HUES64 (cell line): ENCODE measurements at regions not wholly inside any gene's neighbourhood (a gene's known extent, or its start where the extent isn't known, plus 50 kb on each side); places are given as distances from the start of the nearest gene placed in this dataset.
"Not testable (repeated sequence)": the region's sequence is repeated elsewhere in the genome, so short reads cannot be mapped to it uniquely, and the experiment has no call there.

Experiments used
- H3K27ac ChIP-seq: 2 replicates; pipeline ENCODE4 v1.7.0; 2013; ENCODE audit warnings: low read depth, low read length, inconsistent platforms
- H3K27me3 ChIP-seq: 2 replicates; pipeline ENCODE4 v1.6.1; 2013; ENCODE audit warnings: mild to moderate bottlenecking, low read length; ENCODE audit not compliant: insufficient read depth
- H3K36me3 ChIP-seq: 2 replicates; pipeline ENCODE4 v1.6.1; 2013; ENCODE audit warnings: mild to moderate bottlenecking, low read length; ENCODE audit not compliant: insufficient read depth
- H3K4me1 ChIP-seq: 2 replicates; pipeline ENCODE4 v1.6.1; 2013; ENCODE audit warnings: mild to moderate bottlenecking, low read length, moderate library complexity; ENCODE audit not compliant: insufficient read depth
- H3K4me3 ChIP-seq: 2 replicates; pipeline ENCODE4 v1.5.1; 2013; ENCODE audit warnings: mild to moderate bottlenecking, low read length, moderate library complexity
- H3K9ac ChIP-seq: 2 replicates; pipeline ENCODE4 v1.6.1; 2013; ENCODE audit warnings: mild to moderate bottlenecking, low read depth, low read length
- H3K9me3 ChIP-seq: 2 replicates; pipeline ENCODE4 v1.6.1; 2013; ENCODE audit warnings: low read depth, low read length; ENCODE audit not compliant: insufficient read depth
- WGBS: fragments of 150-250, 120-280 bp; methylation state at CpG from one replicate; pipeline ENCODE4 v1.1.7; 2013; ENCODE audit warnings: missing lambda C conversion rate; 5-methylcytosine and 5-hydroxymethylcytosine counted together

DNA sequence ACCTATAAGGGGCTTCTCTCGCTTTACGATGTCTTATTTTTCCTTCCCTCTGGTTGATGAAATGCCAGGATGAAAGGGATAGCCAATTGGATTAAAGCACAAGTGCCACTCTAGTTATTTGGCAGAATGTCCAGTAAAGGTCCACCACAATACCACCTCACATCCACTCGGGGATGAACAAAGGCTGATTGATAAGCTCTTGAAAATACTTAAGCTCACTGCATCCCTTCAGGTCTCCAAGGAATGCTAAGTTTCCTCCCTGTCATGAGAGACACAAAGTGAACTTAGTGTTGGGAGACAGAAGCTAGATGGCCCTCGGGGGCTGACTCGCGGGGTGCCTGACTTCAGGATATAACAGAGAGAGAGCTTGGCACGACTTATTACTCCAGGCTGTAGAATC lies 185.9 kb upstream of the ZNF644 start:
- not testable (repeated sequence) for H3K36me3 ChIP-seq, H3K9me3 ChIP-seq
- WGBS = 96% methylated on average over 7 of the region's 7 CpGs

DNA sequence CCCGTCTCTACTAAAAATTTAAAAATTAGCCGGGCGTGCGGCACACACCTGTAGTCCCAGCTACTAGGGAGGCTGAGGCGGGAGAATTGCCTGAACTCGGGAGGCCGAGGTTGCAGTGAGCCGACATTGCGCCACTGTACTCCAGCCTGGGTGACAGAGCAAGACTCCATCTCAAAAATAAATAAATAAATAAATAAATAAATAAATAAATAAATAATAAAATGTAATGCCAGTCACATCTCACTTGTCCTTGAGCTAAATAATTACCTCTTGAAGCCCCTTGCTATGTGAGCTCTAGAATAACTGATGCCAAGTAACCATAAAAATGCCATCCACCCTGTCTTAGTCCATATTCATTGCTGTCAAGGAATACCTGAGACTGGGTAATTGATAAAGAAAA lies 182.3 kb upstream of the ZNF644 start:
- H3K4me3 ChIP-seq, H3K9ac ChIP-seq, H3K36me3 ChIP-seq, H3K4me1 ChIP-seq, H3K27ac ChIP-seq, H3K27me3 ChIP-seq, H3K9me3 ChIP-seq: not testable (repeated sequence)
- WGBS = 95% methylated on average over 9 of the region's 9 CpGs

More for the DNA sequence above, 185.9 kb upstream of the ZNF644 start:
- H3K27ac ChIP-seq, H3K4me3 ChIP-seq, H3K4me1 ChIP-seq, H3K27me3 ChIP-seq, H3K9ac ChIP-seq: not testable (repeated sequence)

DNA sequence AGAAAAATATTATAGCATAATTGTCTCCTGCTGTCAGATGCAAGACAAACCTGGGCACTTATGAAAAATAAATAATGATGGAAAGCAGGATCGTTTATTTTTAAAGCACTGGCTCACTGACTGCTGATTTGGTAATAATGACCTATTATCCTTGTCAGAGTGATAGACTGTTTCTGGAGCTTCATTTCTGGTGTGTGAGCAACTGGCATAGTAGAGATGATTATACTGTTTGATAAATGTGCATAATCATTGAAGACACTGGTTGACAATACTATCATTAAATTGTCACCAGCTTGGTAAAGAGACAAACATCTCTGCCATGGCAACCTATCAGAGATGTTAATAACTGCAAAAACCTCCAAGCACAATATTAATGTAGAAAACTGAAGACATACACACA lies 179.9 kb upstream of the ZNF644 start:
- no peak overlapping the region for H3K4me3 ChIP-seq
- no peak overlapping the region for H3K9ac ChIP-seq
- H3K4me1 ChIP-seq = no peaks in the 10 kb centered on the region; the same call in 1 of the 2 replicates
- no peak overlapping the region for H3K27ac ChIP-seq
- 92% methylated on average over 1 of the region's 1 CpG for WGBS
- H3K9me3 ChIP-seq = no peaks in the 10 kb centered on the region
- no peaks in the 10 kb centered on the region for H3K27me3 ChIP-seq
- H3K36me3 ChIP-seq = no peaks in the 10 kb centered on the region

DNA sequence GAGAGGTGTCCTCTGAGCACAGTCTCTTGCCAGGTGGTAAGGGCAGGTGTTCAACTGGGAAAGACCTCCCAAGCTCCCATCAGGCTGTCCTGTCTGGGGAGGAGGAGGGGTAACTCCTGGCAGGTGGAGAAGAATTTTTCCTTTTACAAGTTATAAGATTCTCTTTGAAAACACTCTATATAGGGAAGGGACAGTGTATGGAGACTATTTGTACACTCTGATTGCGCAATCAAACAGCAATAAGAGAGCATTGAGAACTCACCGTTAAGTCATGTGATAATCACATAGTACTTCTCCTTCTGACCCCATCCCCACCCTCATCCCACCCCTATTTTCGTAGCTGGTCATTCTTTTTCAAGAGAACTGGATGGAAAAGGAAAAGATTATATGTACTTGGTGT lies 179.3 kb upstream of the ZNF644 start:
- Histone ChIP-seq H3K9me3 (no peaks in the 10 kb centered on the region), H3K27ac (no peak overlapping the region), H3K36me3 (no peaks in the 10 kb centered on the region), H3K27me3 (no peaks in the 10 kb centered on the region), H3K9ac (no peak overlapping the region), H3K4me1 (no peaks in the 10 kb centered on the region; the same call in 1 of the 2 replicates), H3K4me3 (no peak overlapping the region)
- WGBS = 93% methylated on average over 2 of the region's 3 CpGs

DNA sequence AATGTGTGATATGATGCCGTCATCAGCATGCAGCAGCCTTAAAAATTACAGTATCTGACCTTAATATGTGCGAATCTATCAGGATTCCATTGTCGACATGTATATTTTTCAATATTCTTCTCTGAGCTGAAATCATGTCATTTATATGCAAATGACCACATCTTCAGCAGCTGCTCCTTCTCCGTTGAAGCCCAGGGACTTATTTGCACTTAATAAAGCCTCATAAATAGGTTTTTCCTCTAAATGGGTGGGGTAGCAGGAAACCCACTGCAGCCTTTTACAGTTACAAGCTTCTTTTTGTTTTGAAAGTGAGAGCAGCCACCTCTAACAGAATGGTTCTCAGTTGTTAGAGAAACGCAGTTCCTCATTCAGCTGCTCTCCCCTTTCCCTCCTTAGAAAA lies 178.8 kb upstream of the ZNF644 start:
- 73% methylated on average over 5 of the region's 5 CpGs for WGBS

DNA sequence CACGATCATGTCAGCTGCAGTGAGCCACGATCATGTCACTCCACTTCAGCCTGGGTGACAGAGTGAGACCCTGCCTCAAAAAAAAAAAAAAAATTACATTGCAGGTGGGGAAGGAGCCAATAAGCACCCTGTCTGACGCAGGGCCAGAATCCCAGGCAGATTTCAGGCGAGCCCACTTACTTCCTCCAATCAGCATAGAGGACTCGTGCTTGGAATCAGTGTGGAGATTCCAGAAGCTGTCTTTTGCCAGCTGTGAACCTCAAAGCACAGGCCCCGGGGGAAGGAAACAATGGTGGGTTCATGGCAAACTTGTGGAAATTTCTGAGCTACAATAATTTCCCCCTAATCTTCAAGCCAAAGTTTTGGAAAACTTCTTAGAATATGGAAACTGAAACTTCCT lies 178.2 kb upstream of the ZNF644 start:
- Histone ChIP-seq H3K9ac (no peak overlapping the region), H3K4me1 (no peaks in the 10 kb centered on the region; the same call in 1 of the 2 replicates), H3K4me3 (no peak overlapping the region), H3K27ac (no peak overlapping the region), H3K36me3 (no peaks in the 10 kb centered on the region), H3K27me3 (no peaks in the 10 kb centered on the region), H3K9me3 (no peaks in the 10 kb centered on the region)
- 91% methylated on average over 6 of the region's 6 CpGs for WGBS

More for the DNA sequence above, 178.8 kb upstream of the ZNF644 start:
- Histone ChIP-seq H3K4me3 (no peak overlapping the region), H3K9me3 (no peaks in the 10 kb centered on the region), H3K27ac (no peak overlapping the region), H3K9ac (no peak overlapping the region), H3K27me3 (no peaks in the 10 kb centered on the region), H3K4me1 (no peaks in the 10 kb centered on the region; the same call in 1 of the 2 replicates), H3K36me3 (no peaks in the 10 kb centered on the region)

DNA sequence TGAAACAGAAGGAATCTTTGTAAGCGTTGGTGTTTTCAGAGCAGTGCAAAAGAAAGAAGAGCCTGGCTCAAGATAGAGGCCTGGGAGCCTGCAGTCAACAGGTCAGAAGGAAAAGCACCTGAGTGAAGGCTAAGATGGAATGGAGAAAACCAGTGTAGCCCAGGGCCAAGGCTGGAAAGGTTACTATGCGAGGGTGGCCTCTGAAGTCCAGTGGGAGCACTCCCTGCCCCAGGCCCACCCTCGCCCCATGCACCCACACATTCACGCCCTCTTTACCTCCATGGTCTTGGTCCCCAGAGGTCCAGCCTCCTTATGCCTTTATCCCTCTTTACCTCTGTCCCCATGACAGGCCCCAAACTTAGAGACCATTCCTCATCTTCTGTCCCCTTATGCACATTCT lies 169.2 kb upstream of the ZNF644 start:
- no peak overlapping the region for H3K27ac ChIP-seq
- H3K9me3 ChIP-seq = no peaks in the 10 kb centered on the region
- 91% methylated on average over 4 of the region's 4 CpGs for WGBS
- H3K27me3 ChIP-seq = no peaks in the 10 kb centered on the region
- H3K9ac ChIP-seq = no peak overlapping the region
- no peaks in the 10 kb centered on the region for H3K4me1 ChIP-seq
- no peaks in the 10 kb centered on the region for H3K36me3 ChIP-seq
- no peak overlapping the region for H3K4me3 ChIP-seq

DNA sequence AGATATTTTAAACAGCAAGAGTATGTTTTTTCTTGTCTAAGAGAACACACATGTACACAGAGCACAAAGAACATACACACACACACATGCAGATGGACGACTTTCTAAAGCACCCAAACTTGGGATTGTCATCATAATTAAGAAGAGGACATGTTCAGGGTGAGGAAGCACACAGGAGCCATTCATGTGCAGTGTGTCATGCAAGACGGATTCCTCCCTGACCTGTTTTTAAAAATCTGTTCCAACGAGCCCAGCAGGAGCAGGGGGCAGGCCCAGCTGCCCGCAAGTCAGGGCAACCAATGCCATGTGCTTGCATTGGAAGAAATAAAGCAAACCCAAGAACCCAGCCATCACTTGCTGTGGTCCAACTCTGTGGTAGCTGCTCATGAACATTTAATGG lies 167.3 kb upstream of the ZNF644 start:
- no peaks in the 10 kb centered on the region for H3K36me3 ChIP-seq
- no peaks in the 10 kb centered on the region for H3K27me3 ChIP-seq
- no peaks in the 10 kb centered on the region for H3K9me3 ChIP-seq
- H3K27ac ChIP-seq = no peak overlapping the region
- H3K9ac ChIP-seq = no peak overlapping the region
- H3K4me3 ChIP-seq = no peak overlapping the region
- 87% methylated on average over 4 of the region's 4 CpGs for WGBS
- no peaks in the 10 kb centered on the region for H3K4me1 ChIP-seq

DNA sequence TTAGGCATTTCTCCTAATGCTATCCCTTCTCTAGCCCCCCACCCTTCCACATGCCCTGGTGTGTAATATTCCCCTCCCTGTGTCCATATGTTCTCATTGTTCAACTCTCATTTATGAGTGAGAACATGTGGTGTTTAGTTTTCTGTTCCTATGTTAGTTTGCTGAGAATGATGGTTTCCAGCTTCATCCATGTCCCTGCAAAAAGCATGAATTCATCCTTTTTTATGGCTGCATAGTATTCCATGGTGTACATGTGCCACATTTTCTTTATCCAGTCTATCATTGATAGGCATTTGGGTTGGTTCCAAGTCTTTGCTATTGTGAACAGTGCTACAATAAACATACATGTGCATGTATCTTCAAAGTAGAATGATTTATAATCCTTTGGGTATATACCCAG lies 161.0 kb upstream of the ZNF644 start:
- not testable (repeated sequence) for H3K27ac ChIP-seq, H3K9ac ChIP-seq, H3K27me3 ChIP-seq, H3K36me3 ChIP-seq, H3K4me3 ChIP-seq, H3K9me3 ChIP-seq, H3K4me1 ChIP-seq

DNA sequence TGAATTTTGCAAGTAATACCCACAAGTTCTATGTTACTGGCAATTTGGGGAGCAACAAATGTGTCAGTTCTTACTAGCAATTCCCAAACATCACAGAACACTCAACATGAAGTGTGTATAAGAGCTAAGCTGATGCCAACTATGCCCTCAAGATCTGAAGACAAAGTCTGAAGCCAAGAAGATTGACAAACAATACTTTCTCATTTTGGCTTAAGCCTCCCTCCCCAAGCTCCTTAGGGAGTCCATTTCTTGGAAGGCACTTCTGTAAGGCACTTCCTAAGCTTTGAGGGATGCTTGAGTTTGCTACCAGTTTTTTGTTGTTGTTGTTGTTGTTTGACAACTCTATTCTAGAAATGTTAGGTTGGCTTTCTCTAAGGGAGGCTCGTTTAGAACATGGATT lies 154.4 kb upstream of the ZNF644 start:
- 67% methylated on average over 1 of the region's 1 CpG for WGBS
- Histone ChIP-seq H3K9ac (no peak overlapping the region), H3K4me3 (no peak overlapping the region), H3K9me3 (no peaks in the 10 kb centered on the region), H3K4me1 (no peaks in the 10 kb centered on the region), H3K27me3 (no peaks in the 10 kb centered on the region), H3K27ac (no peak overlapping the region), H3K36me3 (no peaks in the 10 kb centered on the region)

DNA sequence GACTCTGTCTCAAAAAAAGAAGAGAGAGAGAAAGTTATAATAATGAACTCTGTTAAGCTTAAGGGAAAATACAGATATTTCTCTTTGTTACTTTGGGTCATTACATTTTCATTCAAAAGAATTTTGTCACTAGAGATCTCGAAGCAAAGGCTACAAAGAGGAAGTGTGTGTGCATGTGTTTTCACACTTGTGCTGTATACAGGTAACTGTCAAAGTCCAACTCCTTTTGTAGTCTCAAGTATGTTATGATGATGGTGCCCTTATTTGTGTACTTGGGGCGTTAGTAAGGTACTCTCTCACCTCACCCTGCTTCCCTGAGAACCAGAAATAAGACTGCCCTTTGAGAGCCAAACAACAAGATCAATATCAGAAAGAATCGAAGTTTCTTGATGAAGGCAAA lies 152.9 kb upstream of the ZNF644 start:
- no peaks in the 10 kb centered on the region for H3K4me1 ChIP-seq
- no peak overlapping the region for H3K27ac ChIP-seq
- no peaks in the 10 kb centered on the region for H3K27me3 ChIP-seq
- WGBS = 94% methylated on average over 3 of the region's 3 CpGs
- H3K9ac ChIP-seq = no peak overlapping the region
- H3K9me3 ChIP-seq = no peaks in the 10 kb centered on the region
- H3K36me3 ChIP-seq = no peaks in the 10 kb centered on the region
- no peak overlapping the region for H3K4me3 ChIP-seq

DNA sequence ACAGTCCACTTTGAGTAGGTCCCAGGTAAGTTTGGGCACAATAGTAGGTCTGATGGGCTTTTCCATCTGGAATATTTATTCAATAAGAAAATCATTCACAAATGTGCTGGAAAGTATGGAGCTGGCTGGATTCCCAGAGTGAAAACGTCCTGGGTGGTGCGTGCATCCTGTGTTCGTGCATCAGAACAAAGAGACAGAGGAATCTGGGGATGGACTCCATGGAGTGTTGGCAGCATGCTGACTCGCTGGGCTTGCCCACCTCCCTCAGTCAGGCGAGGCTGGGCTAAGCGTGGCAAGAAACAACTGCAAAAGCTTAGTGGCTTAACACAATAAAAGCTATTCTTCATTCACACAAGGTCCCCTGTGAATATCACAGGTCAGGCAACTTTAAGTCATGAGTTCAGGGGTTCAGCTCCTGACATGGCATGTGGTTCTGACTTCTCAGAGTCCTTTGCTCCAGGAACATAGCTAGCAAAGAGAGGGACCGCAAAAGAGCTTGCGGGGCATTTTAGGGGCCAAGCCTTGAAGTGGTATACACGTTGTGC lies 151.6 kb upstream of the ZNF644 start:
- H3K27me3 ChIP-seq = no peaks in the 10 kb centered on the region
- H3K4me1 ChIP-seq = no peaks in the 10 kb centered on the region
- H3K36me3 ChIP-seq = no peaks in the 10 kb centered on the region
- no peak overlapping the region for H3K4me3 ChIP-seq
- no peak overlapping the region for H3K9ac ChIP-seq
- WGBS = 91% methylated on average over 9 of the region's 9 CpGs
- no peaks in the 10 kb centered on the region for H3K9me3 ChIP-seq
- H3K27ac ChIP-seq = no peak overlapping the region
